Neural cell (in vitro differentiated cells): ENCODE measurements at regions not wholly inside any gene's neighbourhood (a gene's known extent, or its start where the extent isn't known, plus 50 kb on each side); places are given as distances from the start of the nearest gene placed in this dataset.

Experiments
- H2AFZ ChIP-seq: fragments of 200-600, 300-800 bp; sonication (generic), shearing (Covaris generic); 2 replicates; pipeline ENCODE4 v1.6.0; 2014; ENCODE audit warnings: low read depth, mild to moderate bottlenecking, antibody characterized with exemption, low read length, moderate library complexity
- H3F3A ChIP-seq: fragments of 200-600 bp; shearing (Covaris generic); 2 replicates; pipeline ENCODE4 v1.6.1; 2016; ENCODE audit warnings: mild to moderate bottlenecking, moderate library complexity, mixed read lengths, antibody characterized with exemption, low read length; ENCODE audit not compliant: insufficient read depth, poor library complexity, severe bottlenecking
- H3K27ac ChIP-seq: fragments of 200-600, 300-800 bp; sonication (generic), shearing (Covaris generic); 2 replicates; pipeline ENCODE4 v1.5.1; 2014; ENCODE audit warnings: mild to moderate bottlenecking, low read length, moderate library complexity
- H3K27me3 ChIP-seq: fragments of 300-800, 200-600 bp; sonication (generic), shearing (Covaris generic); 2 replicates; pipeline ENCODE4 v1.6.0; 2014; ENCODE audit warnings: mild to moderate bottlenecking, low read depth, low read length, moderate library complexity; ENCODE audit not compliant: insufficient read depth
- H3K36me3 ChIP-seq: fragments of 300-800, 200-600 bp; sonication (generic), shearing (Covaris generic); 2 replicates; pipeline ENCODE4 v1.5.1; 2014; ENCODE audit warnings: mild to moderate bottlenecking, antibody characterized with exemption, low read length, moderate library complexity; ENCODE audit not compliant: insufficient read depth
- H3K4me2 ChIP-seq: fragments of 300-800, 200-600 bp; sonication (generic), shearing (Covaris generic); 2 replicates; pipeline ENCODE4 v1.6.0; 2014; ENCODE audit warnings: mild to moderate bottlenecking, low read length
- H3K4me3 ChIP-seq: fragments of 300-800, 200-600 bp; sonication (generic), shearing (Covaris generic); 2 replicates; pipeline ENCODE4 v1.5.1; 2014; ENCODE audit warnings: mild to moderate bottlenecking, low read length, moderate library complexity
- H3K79me2 ChIP-seq: fragments of 200-600 bp; shearing (Covaris generic); replicated peaks from 2 replicates; pipeline ENCODE4 v1.6.0; 2014; ENCODE audit warnings: mild to moderate bottlenecking, low read length, moderate library complexity; ENCODE audit not compliant: insufficient read depth
- H3K9ac ChIP-seq: fragments of 300-800, 200-600 bp; sonication (generic), shearing (Covaris generic); 2 replicates; pipeline ENCODE4 v1.6.1; 2016; ENCODE audit warnings: mild to moderate bottlenecking, low read length, mixed read lengths
- H3K9me2 ChIP-seq: fragments of 200-600 bp; shearing (Covaris generic); 2 replicates; pipeline ENCODE4 v1.6.1; 2016; ENCODE audit warnings: mild to moderate bottlenecking, low read length, mixed read lengths; ENCODE audit not compliant: insufficient read depth
- H3K9me3 ChIP-seq: fragments of 200-600, 300-800 bp; sonication (generic), shearing (Covaris generic); 2 replicates; pipeline ENCODE4 v1.6.1; 2016; ENCODE audit warnings: mild to moderate bottlenecking, mixed run types, low read length, moderate library complexity, mixed read lengths
- H4K20me1 ChIP-seq: fragments of 200-600 bp; shearing (Covaris generic); 2 replicates; pipeline ENCODE4 v1.6.1; 2016; ENCODE audit warnings: mild to moderate bottlenecking, mixed run types; ENCODE audit not compliant: insufficient read depth
- EP300 ChIP-seq: fragments of 450-650 bp; conservative IDR thresholded peaks from 2 replicates; pipeline ENCODE4 v1.6.1; 2014; ENCODE audit warnings: antibody characterized with exemption, mild to moderate bottlenecking, moderate library complexity; ENCODE audit not compliant: poor library complexity, severe bottlenecking
- EZH2 ChIP-seq: fragments of 200-600, 300-800 bp; shearing (Covaris generic), sonication (generic); IDR thresholded peaks from 2 replicates; pipeline ENCODE4 v1.6.1; 2014; ENCODE audit warnings: antibody characterized with exemption, low read length, borderline replicate concordance, mild to moderate bottlenecking; ENCODE audit not compliant: insufficient read depth, poor library complexity, severe bottlenecking
- MXI1 ChIP-seq: fragments of 450-650 bp; conservative IDR thresholded peaks from 2 replicates; pipeline ENCODE4 v1.6.1; 2014; ENCODE audit warnings: antibody characterized with exemption, mild to moderate bottlenecking; ENCODE audit not compliant: poor library complexity, severe bottlenecking
- POLR2AphosphoS5 ChIP-seq: IDR thresholded peaks from 2 replicates; pipeline ENCODE4 v1.6.1; 2012
- RAD21 ChIP-seq: fragments of 450-650 bp; conservative IDR thresholded peaks from 2 replicates; pipeline ENCODE4 v1.6.1; 2014; ENCODE audit warnings: antibody characterized with exemption, mild to moderate bottlenecking, moderate library complexity
- SMC3 ChIP-seq: fragments of 450-650 bp; conservative IDR thresholded peaks from 2 replicates; pipeline ENCODE4 v1.6.1; 2014; ENCODE audit warnings: antibody characterized with exemption, mild to moderate bottlenecking, moderate library complexity; ENCODE audit not compliant: poor library complexity
- TAF1 ChIP-seq: IDR thresholded peaks from 2 replicates; pipeline ENCODE4 v1.6.1; 2012; ENCODE audit warnings: low read depth
- TF ChIP-seq, protein P1 (sequence below): fragments of 450-650 bp; IDR thresholded peaks from 2 replicates; pipeline ENCODE4 v1.5.1; 2014; ENCODE audit warnings: antibody characterized with exemption, mild to moderate bottlenecking, moderate library complexity; ENCODE audit not compliant: poor library complexity, severe bottlenecking
- TF ChIP-seq, protein P2 (sequence below): IDR thresholded peaks from 2 replicates; pipeline ENCODE4 v1.6.1; 2012; ENCODE audit warnings: borderline replicate concordance

DNA sequence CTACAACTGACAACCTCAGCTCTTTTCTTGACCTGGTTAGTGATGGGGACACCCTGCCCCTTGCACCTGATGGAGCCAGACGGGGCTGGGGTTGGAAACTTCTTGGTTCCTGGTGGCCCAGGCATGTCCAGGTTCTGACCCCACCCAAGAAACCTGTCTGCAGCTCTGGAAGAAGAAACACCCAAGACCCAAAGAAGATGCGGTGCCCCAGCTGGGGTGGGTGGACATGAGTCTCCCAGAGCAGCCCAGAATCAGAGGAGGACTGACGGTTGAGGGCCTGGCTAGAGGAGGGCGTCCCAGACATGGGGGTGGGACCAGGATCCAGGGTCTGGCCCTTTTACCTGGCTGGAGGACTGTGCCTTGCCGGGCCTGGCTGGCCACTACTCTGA lies 202.4 kb downstream of the GLRX3 start:
- H3K9me2 ChIP-seq = no peaks in the 10 kb centered on the region
- H3K4me2 ChIP-seq = no peak overlapping the region
- H3K4me3 ChIP-seq = no peak overlapping the region
- no peak overlapping the region for H2AFZ ChIP-seq
- no peaks in the 10 kb centered on the region for H3F3A ChIP-seq
- no peaks in the 10 kb centered on the region for H3K36me3 ChIP-seq
- no peaks in the 10 kb centered on the region for H4K20me1 ChIP-seq
- H3K9ac ChIP-seq = no peak overlapping the region
- no peaks in the 10 kb centered on the region for H3K27me3 ChIP-seq
- no peak overlapping the region for H3K27ac ChIP-seq
- no peaks in the 10 kb centered on the region for H3K79me2 ChIP-seq
- TF ChIP-seq TAF1 = no peak
- no peak for TF ChIP-seq EZH2
- TF ChIP-seq EP300 = no peak
- TF ChIP-seq, protein P1, sequence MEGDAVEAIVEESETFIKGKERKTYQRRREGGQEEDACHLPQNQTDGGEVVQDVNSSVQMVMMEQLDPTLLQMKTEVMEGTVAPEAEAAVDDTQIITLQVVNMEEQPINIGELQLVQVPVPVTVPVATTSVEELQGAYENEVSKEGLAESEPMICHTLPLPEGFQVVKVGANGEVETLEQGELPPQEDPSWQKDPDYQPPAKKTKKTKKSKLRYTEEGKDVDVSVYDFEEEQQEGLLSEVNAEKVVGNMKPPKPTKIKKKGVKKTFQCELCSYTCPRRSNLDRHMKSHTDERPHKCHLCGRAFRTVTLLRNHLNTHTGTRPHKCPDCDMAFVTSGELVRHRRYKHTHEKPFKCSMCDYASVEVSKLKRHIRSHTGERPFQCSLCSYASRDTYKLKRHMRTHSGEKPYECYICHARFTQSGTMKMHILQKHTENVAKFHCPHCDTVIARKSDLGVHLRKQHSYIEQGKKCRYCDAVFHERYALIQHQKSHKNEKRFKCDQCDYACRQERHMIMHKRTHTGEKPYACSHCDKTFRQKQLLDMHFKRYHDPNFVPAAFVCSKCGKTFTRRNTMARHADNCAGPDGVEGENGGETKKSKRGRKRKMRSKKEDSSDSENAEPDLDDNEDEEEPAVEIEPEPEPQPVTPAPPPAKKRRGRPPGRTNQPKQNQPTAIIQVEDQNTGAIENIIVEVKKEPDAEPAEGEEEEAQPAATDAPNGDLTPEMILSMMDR = no peak
- TF ChIP-seq SMC3 = no peak
- TF ChIP-seq POLR2AphosphoS5 = no peak
- TF ChIP-seq, protein P2, sequence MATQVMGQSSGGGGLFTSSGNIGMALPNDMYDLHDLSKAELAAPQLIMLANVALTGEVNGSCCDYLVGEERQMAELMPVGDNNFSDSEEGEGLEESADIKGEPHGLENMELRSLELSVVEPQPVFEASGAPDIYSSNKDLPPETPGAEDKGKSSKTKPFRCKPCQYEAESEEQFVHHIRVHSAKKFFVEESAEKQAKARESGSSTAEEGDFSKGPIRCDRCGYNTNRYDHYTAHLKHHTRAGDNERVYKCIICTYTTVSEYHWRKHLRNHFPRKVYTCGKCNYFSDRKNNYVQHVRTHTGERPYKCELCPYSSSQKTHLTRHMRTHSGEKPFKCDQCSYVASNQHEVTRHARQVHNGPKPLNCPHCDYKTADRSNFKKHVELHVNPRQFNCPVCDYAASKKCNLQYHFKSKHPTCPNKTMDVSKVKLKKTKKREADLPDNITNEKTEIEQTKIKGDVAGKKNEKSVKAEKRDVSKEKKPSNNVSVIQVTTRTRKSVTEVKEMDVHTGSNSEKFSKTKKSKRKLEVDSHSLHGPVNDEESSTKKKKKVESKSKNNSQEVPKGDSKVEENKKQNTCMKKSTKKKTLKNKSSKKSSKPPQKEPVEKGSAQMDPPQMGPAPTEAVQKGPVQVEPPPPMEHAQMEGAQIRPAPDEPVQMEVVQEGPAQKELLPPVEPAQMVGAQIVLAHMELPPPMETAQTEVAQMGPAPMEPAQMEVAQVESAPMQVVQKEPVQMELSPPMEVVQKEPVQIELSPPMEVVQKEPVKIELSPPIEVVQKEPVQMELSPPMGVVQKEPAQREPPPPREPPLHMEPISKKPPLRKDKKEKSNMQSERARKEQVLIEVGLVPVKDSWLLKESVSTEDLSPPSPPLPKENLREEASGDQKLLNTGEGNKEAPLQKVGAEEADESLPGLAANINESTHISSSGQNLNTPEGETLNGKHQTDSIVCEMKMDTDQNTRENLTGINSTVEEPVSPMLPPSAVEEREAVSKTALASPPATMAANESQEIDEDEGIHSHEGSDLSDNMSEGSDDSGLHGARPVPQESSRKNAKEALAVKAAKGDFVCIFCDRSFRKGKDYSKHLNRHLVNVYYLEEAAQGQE = no peak
- no peak for TF ChIP-seq RAD21
- TF ChIP-seq MXI1 = no peak
- H3K9me3 ChIP-seq = no peaks in the 10 kb centered on the region

DNA sequence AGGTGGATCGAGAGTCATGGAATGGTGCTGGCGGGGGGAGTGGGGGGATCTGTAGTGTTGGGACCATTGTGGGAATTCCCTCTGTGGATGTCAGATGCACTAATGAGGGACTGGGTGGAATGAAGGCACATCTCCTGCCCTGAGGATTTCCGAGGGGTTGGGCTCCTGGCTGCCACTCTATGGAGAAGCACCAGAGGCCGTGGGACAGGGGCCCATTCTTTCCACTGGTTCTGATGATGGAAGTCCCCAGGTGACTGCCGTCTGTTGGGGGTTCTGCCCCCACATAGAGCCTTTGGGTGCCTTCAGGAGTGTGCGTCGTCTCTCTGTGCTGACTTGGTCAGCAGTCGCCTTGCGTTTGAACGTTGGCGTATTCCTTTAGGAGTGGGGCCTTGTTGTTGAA lies 202.9 kb downstream of the GLRX3 start:
- H4K20me1 ChIP-seq = no peaks in the 10 kb centered on the region
- no peak for TF ChIP-seq MXI1
- TF ChIP-seq EZH2 = no peak
- TF ChIP-seq, protein P1 = no peak
- no peak for TF ChIP-seq POLR2AphosphoS5
- no peak for TF ChIP-seq EP300
- TF ChIP-seq, protein P2 = no peak
- no peak for TF ChIP-seq TAF1
- no peak overlapping the region for H3K27ac ChIP-seq
- H3K27me3 ChIP-seq = no peaks in the 10 kb centered on the region
- H3F3A ChIP-seq = no peaks in the 10 kb centered on the region
- H3K9me2 ChIP-seq = no peaks in the 10 kb centered on the region
- no peak overlapping the region for H3K9ac ChIP-seq
- H3K79me2 ChIP-seq = no peaks in the 10 kb centered on the region
- H3K4me3 ChIP-seq = no peak overlapping the region
- H3K36me3 ChIP-seq = no peaks in the 10 kb centered on the region
- H3K4me2 ChIP-seq = no peak overlapping the region
- H2AFZ ChIP-seq = no peak overlapping the region
- no peaks in the 10 kb centered on the region for H3K9me3 ChIP-seq
